Vagina (tissue), 2 donors: ENCODE measurements at regions not wholly inside any gene's neighbourhood (a gene's known extent, or its start where the extent isn't known, plus 50 kb on each side); places are given as distances from the start of the nearest gene placed in this dataset.

ENCODE experiments used
- CTCF ChIP-seq, 3 experiments: fragments of 450-650 bp in 2 of 3; fragments of 200-600 bp in 1 of 3; sonication (generic) in 1 of 3; IDR thresholded peaks; one replicate each; pipeline ENCODE4 v1.5.1; 2017 to 2019; ENCODE audit warnings: antibody characterized with exemption in 3 of 3, mild to moderate bottlenecking in 2 of 3, moderate library complexity in 2 of 3
- POLR2A ChIP-seq, 2 donors: fragments of 450-650 bp; IDR thresholded peaks; one replicate each; pipeline ENCODE4 v1.6.1; 2017; ENCODE audit warnings: antibody characterized with exemption in 2 of 2, mild to moderate bottlenecking in 2 of 2, moderate library complexity in 2 of 2
- POLR2AphosphoS5 ChIP-seq, 2 donors: sonication (generic); formaldehyde crosslinking; IDR thresholded peaks; one replicate each; pipeline ENCODE4 v1.9.0; 2017; ENCODE audit warnings: antibody characterized with exemption in 2 of 2, mild to moderate bottlenecking in 2 of 2, low read depth in 1 of 2; ENCODE audit not compliant: insufficient read depth in 1 of 2

- TF ChIP-seq CTCF (IDR thresholded peaks at IDR 0.05) (no peak), POLR2A (IDR thresholded peaks at IDR 0.05) (no peak), POLR2AphosphoS5 (IDR thresholded peaks at IDR 0.05; ENCODE audit: insufficient read depth in 1 of 2, low read depth in 1 of 2) (no peak)
Observed at GRCh38 chr11:37264060-37264459, 666.0 kb upstream of the RAG2 start.
